GM12872 (cell line): ENCODE measurements at regions not wholly inside any gene's neighbourhood (a gene's known extent, or its start where the extent isn't known, plus 50 kb on each side); places are given as distances from the start of the nearest gene placed in this dataset.

Source experiments
- CTCF ChIP-seq: IDR thresholded peaks from 3 replicates; pipeline ENCODE4 v1.5.1; 2011; ENCODE audit warnings: low read depth, mild to moderate bottlenecking, low read length, moderate library complexity; ENCODE audit not compliant: insufficient read depth

GRCh38 chr2:183809404-183809803, 685.2 kb downstream of the NUP35 start:
- no peak for TF ChIP-seq CTCF

- no peak for TF ChIP-seq CTCF
Measured at GRCh38 chr2:183811281-183811680, 687.0 kb downstream of the NUP35 start.

- no peak for TF ChIP-seq CTCF
Measured at GRCh38 chr2:183812091-183812490, 687.8 kb downstream of the NUP35 start.

GRCh38 chr2:183825710-183826109, 701.5 kb downstream of the NUP35 start:
- TF ChIP-seq CTCF, result no peak

- no peak for TF ChIP-seq CTCF
Measured at GRCh38 chr2:183829931-183830330, 705.7 kb downstream of the NUP35 start.

- TF ChIP-seq CTCF, result no peak
Measured at GRCh38 chr2:183837157-183837556, 712.9 kb downstream of the NUP35 start.

- no peak for TF ChIP-seq CTCF
Measured at GRCh38 chr2:183838295-183838694, 714.1 kb downstream of the NUP35 start.
